DMS153 treated with DMSO at 0.1 percent for 48 hours (cell line): ENCODE measurements at regions not wholly inside any gene's neighbourhood (a gene's known extent, or its start where the extent isn't known, plus 50 kb on each side); places are given as distances from the start of the nearest gene placed in this dataset.

Experiments
- DNase-seq: peaks from one replicate; lab custom pipeline; 2025; ENCODE audit not compliant: unreplicated experiment; lab: John Stamatoyannopoulos, UW

GRCh38 chr5:88956416-88956815 is 73.4 kb upstream of the MEF2C start:
- no peak for DNase-seq

GRCh38 chr5:88955403-88955802 is 72.4 kb upstream of the MEF2C start:
- no peak for DNase-seq

DNA sequence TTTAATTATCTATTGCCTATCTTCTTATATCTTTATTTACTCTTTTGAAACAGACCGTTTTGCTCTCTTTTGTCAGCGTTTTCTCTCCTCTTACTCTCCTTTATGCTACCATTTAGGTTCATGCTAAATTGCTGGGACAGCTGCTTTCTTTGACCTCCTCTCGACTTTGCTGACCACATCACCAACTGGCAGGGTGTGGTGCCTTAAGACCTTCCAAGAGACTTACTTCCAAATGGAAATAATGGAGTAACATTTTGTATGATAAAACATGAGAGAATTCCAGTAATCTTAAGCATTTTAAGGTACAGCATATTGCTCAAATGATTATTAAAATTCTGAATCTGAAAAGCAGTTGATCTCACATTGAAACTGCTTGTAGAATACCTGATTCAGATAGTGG is 71.5 kb upstream of the MEF2C start:
- DNase-seq: no peak

GRCh38 chr5:88952996-88953643 is 70.1 kb upstream of the MEF2C start:
- peak; percentile 0 for DNase-seq

DNA sequence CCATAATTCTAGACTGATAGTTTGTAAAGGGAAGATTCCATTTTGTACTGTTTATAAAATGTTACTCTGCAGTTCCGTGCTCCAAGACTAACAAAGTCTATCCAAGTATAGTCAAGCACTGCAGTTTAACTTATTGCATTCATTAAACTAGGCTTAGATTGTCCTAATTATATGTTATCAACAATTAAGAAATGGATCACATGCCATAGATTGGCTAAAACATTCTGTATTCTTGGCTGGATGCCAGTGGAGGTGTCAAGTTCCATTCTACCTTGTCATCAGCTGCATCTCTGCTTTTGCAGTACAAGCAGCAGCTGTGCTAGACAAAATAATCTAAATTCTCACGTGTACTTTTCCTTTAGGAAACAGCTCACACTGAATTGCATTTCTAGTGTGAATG is 69.4 kb upstream of the MEF2C start:
- DNase-seq: peak; percentile 27

DNA sequence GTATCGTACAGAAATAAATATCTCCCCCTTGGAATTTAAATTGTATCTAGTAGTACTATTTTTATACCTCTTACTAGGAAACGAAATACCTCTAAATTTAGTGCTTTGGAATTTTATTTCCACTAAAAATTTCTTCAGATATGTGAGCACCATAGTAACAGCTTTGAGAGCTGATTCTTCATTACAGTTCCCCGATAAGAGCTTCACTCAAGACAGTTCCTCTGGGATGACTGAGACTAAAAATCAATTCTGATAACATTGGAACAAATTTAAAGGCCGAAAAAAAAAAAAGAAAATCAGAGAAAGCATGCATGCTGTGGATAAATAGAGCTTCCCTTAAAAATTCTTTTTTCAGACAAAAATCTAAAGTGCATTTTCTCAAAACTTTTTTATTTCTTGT is 68.5 kb upstream of the MEF2C start:
- DNase-seq: no peak

GRCh38 chr5:88948746-88949600 is 66.0 kb upstream of the MEF2C start:
- DNase-seq: no peak

DNA sequence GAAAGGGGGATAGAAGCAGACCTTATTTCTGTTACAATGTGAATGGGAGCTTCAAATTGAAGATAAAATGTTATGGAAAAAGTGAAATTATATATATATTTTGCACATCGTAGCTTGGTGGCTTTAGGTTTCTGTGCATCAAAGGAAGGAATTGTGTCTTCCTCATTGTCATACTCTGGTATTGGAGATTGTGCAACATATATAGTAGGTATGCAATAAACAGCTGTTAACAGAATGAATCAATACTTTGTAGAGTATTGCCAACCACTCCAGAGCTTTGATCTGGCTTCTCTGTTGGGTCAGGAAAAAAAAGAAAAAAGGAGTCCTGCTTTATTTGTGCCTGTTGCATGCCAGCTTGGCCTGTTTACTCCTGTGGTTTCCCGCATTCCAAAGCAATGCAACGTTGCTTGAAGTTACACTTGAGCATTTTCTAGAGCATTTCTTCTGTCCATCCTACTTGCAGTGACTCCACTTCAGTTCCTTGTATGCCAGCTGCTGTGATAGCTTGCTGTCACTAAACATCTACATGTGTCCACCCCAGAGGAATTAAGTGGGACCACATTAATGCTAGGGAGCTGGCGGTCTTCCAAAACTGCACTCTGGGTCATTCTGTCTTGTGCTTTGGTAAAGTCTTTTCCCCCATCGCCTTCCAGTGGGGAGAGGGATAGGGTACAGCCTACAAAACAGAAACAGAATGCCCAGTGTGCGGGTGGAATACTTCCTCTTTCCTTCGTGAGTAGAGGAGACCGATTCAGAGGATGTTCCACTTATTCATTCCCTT is 62.0 kb upstream of the MEF2C start:
- DNase-seq: no peak

GRCh38 chr5:88941581-88941980 is 58.6 kb upstream of the MEF2C start:
- DNase-seq: no peak

- DNase-seq: no peak
These were observed 57.7 kb upstream of the MEF2C start for GRCh38 chr5:88940713-88941112.

GRCh38 chr5:88939300-88939699 is 56.3 kb upstream of the MEF2C start:
- DNase-seq: no peak

DNA sequence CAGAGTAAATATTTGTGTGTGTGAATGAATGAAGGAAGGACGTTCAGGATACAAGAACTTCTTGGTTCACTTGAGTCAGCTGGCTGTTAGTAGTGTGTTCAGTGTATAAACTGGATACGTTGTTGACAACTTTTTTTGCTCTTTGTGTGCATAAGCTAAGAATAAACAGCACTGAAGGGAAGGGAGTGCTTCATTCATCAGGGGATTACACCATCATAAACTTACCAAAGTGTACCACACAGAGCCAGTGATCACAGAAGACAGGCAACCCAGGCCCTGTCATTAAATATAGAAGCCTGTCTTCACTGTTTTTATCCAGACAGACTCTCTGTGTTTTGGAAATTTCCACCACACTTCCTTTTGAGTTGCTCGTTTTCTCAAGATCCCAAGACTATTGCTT is 55.5 kb upstream of the MEF2C start:
- DNase-seq: no peak

DNA sequence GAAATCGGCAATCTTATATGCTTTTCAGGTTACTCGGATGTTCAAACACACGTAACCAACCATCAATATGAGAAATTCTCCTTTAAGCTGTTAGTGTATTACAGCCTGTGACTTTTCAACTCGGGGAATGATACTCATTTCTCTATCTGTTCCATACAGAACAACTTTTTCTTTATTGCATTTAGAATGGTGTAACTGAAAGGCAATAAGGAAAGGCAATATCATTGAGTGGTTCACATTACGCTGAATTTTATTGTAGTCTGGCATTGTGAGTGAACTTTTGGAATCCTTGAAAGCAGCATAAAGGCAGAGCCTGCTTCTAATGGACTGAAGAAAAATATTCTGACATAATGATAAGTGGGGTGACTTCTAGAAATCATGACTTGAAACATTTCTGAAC is 54.4 kb upstream of the MEF2C start:
- no peak for DNase-seq

DNA sequence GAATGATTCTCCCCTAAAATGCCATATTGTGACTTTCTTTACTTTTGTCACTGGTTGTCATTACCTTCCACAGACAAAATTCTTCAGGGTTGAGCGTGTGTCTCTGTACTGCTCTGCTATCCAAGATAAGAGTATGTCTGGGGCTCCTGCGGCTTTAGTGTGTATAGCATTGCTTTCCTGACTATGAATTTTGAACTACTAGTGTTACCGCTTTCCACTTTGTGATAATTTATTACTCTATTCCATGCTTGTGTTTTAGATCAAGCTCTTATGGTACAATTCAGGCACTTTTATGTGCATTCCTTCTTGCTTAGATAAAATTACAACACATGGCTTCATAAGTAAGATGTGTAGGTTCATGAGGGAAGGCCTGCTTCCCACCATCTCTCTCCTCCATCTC is 51.5 kb upstream of the MEF2C start:
- no peak for DNase-seq
